Gastroesophageal sphincter (tissue), 3 donors: ENCODE measurements at regions not wholly inside any gene's neighbourhood (a gene's known extent, or its start where the extent isn't known, plus 50 kb on each side); places are given as distances from the start of the nearest gene placed in this dataset.

Experiments
- CTCF ChIP-seq, 4 experiments: fragments of 200-600 bp in 2 of 4; fragments of 450-650 bp in 2 of 4; sonication (generic) in 1 of 4; IDR thresholded peaks; one replicate each; pipeline ENCODE4 v1.5.1; 2017 to 2019; ENCODE audit warnings: antibody characterized with exemption in 4 of 4, mild to moderate bottlenecking in 2 of 4, moderate library complexity in 2 of 4
- EP300 ChIP-seq: sonication (generic); formaldehyde crosslinking; IDR thresholded peaks from one replicate; pipeline ENCODE4 v1.6.1; 2017; ENCODE audit warnings: antibody characterized with exemption, mild to moderate bottlenecking
- POLR2A ChIP-seq, 2 donors: fragments of 450-650 bp; IDR thresholded peaks; one replicate each; pipeline ENCODE4 v1.6.1; 2017; ENCODE audit warnings: antibody characterized with exemption in 2 of 2, mild to moderate bottlenecking in 2 of 2, moderate library complexity in 1 of 2
- POLR2AphosphoS5 ChIP-seq: sonication (generic); formaldehyde crosslinking; IDR thresholded peaks from one replicate; pipeline ENCODE4 v1.6.1; 2017; ENCODE audit warnings: antibody characterized with exemption

GRCh38 chr11:11082646-11083045 is 224.8 kb upstream of the ZBED5 start:
- no peak for TF ChIP-seq CTCF (IDR thresholded peaks at IDR 0.05)
- TF ChIP-seq EP300: no peak
- TF ChIP-seq POLR2A (IDR thresholded peaks at IDR 0.05): no peak
- no peak for TF ChIP-seq POLR2AphosphoS5
